Left forelimb (tissue), 1 donor: ENCODE measurements at regions not wholly inside any gene's neighbourhood (a gene's known extent, or its start where the extent isn't known, plus 50 kb on each side); places are given as distances from the start of the nearest gene placed in this dataset.

ENCODE experiments used
- DNase-seq: peaks from one replicate; pipeline ENCODE4 v3.0.0-alpha.2; 2018; ENCODE audit warnings: low spot score

DNA sequence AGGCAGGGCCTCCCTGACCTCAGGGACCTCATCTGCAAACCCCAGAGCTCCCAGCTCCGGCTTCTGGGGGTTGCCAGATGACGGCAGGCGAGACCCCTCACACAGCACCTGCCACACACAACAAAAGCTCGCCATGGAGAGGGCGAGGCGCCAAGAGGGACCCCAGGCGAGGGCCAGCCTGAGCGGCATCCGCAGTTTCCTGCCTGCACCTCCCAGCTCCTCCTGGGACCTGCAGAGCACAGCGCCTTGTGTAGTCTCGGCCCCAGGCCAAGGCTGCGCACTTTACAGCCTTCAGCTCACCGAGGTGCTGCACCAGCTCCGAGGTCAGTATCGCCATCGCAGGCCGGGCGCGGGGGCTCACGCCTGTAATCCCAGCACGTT lies 82.4 kb upstream of the ADAMTS2 start:
- peak; percentile 49 for DNase-seq

DNA sequence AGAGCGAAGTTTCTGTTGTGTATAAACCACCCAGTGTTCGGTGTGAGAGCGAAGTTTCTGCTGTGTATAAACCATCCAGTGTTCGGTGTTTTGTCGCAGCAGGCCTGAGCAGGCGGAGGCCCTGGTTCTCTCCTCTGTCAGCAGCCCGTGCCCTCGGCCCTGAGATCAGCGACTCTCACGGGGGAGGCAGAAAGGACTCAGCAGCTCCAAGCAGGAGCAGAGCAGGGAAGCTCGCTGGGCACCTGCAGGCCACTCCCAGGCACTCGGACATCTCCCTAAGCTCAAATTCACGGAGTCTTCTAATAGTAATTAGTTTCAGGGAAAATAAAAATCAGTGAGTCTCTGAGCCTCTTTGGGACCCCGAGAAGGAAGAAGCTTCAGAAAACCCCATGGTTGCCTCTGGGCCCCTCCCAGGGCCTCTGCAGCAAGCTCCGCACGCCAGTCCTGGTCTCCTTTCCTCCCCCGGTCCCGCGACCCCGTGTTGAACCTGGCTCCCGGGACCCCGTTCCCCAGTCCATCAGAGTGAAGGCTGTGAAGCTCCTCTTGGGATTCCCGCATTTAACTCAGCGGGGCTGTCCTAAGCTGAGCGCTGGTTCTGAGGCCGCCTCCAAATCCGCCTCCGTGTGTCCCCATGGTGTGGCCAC lies 81.9 kb upstream of the ADAMTS2 start:
- DNase-seq = peak; percentile 44

DNA sequence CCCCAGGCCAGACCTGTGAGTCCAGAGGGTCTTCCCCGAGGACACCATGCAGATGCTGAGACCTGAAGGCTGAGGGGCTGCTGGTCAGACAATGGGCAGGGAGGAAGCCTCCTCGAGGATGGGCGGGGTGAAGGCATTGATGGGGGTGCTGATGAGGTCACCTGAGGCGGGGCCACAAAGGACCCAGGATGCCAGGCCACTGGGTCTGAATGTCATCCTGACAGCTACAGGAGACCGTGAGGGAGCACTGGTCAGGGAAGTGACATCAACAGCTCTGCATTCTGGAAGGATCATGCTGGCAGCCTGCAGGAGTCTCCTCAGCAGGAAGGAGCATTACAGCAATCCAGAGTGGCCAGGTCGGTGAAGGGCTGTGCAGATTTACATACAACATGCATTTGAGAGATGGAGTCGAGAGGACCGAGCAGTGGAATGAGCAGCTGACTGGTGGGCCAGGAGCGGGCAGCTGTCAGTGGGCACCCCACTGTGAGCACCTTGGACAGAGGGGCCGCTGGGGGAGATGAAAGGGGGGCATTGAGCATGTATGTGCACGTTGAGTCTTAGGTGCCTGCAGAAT lies 77.7 kb upstream of the ADAMTS2 start:
- peak; percentile 48 for DNase-seq

DNA sequence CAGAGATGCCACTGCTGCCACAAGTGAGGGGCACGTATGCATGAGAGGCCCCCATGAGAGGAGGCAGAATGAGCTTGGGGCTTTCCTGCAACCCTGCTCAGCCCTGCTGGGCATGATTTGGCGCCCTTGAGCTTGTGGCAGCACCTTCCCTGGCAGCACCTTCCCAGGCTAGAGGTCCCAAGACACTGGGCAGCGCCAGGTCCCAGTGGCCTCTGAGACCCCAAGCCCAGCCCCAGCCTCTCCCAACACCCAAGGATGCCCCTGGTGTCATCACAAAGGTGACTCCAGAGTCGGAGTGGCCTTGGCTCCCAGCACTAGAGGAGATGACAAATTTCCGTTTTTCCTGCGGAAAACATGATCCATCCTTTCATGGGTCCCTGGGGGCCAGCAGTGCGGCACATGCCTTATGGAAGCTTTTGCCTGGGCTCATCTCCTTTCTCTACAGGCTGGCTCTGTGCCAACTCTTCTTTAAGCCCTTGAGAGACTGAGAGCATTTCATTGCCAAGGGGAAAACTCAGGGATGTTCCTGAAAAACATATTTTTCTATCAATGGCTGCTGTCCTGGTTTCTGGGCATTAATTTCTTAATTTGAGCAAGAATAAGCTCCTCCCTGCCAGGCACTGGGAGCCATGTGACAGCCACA lies 77.1 kb upstream of the ADAMTS2 start:
- DNase-seq = peak; percentile 14

DNA sequence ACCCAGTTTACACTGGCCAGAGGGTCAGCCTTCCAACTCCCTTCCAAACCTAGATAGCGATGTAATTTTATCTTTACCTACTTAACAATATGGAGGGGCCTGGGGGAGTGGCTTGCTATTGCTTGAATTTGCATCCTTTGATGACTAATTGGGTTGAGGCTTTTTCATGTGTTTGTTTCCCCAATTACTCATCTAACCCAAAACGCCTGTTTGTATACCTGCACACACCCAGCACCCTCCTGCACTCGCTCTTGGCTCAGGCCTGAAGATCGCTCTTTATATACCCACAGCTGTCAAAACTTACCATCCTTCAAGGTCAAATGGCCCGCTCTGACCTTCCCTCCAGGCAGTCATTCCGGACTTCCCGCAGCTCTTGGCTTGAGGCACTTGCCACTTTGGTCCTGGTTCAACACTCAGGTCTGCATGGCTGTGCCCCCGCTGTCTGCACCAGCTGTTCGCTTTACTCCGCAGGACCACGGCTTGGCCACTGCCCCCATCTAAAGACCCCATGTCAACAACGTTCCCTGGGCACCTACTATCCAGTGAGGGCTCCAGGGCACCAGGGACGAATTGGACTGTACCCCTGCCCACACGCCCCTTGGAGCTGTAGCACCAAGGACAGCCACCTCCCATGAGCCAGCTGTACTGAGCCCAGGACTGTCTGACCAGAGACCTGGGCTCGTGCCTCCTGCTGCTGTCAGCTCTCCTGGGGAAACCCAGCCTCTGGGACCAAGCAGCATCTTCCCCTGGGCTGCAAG lies 76.1 kb upstream of the ADAMTS2 start:
- peak; percentile 52 for DNase-seq

DNA sequence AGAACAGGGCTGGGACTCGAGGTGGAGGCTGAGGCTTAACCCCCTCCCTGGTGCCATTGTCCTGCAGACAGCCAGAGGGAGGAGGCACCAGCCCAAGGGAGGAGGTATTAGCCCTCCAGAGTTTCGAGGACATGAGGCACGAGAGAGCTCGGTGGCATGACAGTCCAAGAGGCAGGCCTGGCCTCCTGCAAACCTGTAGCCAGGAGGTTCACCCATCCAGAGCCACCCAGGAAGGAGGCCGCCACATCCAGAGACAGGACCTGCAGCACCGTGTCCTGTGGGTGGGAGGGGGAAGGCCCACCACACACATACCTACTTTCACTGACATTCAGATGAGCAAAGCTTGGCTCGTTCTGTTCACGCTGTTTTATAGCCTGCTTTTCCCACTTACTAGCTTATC lies 75.2 kb upstream of the ADAMTS2 start:
- peak; percentile 31 for DNase-seq

DNA sequence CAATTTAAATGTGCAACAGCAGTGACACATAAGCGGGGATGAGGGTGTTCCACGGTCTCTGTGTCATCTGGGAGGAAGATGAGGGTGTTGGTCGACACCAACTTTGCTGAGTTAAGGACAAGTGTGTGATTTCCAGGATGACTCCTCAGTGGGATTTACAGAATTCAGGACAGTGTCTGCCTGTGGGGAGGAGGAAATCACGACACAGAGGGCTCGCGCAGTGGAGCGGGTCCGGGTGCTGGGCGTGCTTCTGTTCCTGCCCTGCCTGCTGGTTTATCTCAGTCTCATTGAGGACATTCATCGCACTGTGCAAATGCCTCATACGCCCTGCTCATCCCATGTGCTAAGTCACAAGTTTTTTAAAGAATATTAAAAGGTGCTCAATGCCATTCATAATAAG lies 73.7 kb upstream of the ADAMTS2 start:
- no peak for DNase-seq

DNA sequence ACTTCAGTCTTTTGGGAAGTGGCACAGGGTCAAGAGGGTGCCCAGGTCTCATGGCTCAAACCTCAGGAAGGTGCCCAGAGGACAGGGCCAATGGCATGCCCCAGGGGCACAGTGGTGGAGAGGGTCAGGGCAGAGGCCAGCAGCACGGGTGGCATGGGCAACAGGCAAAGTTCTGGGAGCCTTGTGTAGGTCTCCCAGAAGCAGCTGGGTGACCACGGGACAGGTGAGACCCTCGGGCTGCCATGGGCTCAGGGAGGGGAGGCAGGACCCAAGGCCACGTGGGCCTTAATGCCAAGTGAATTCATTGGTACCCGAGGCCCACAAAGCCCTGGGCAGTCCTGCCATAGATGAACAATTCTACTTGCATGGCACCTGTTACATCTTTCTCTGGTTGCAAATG lies 72.4 kb upstream of the ADAMTS2 start:
- DNase-seq = peak; percentile 61

DNA sequence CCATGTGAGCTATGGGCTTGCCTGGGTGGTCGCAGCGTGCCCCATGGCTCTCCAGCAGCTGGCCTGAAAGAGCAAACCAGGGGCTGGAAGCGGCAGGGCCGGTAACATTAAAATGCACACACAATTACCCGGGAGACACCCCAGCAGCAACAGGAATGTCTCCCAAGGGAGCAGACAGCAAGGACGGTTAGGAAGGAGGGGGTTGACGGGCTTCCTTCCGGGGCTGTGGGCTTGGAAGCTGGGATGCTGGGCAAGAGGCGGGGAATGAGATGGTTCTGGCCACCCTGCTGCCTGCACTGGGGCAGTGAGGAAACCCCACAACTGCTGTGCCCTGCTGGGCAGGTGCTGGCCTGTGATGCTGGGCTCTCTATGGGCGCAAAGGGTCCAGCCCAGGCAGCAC lies 71.8 kb upstream of the ADAMTS2 start:
- no peak for DNase-seq

DNA sequence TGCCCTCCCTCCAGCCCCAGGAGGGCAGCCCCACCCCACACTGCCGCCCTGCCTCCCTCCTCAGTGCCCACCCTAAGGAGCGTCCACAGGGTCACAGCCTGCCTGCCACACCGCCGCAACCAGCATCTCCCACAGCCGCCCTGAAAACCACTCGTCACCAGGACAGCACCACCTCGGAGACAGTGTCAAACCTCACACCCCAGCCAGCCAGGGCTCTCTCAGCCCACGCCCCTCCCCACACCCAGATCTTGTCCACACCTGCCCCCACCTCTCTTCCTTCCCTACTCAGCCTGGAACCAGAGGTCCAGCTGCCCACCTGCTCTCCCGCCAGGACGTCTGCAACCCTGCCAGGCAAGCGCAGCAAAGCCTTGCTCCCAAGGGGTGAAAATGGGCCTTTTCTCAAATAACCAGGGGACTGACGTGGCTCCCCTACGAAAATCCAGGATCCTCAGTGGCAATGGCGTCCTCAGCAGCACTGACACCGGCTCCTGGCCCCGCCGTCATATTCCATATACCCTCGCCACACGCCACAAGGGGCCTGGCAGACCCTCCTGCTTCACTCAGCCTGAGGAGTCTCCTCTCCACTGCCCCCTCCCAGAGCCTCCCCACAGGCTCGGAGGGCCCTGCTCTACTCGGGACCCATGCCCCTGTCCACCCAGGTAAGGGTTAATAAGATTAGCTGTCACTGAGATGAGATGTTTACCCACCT lies 71.0 kb upstream of the ADAMTS2 start:
- DNase-seq = peak; percentile 53

DNA sequence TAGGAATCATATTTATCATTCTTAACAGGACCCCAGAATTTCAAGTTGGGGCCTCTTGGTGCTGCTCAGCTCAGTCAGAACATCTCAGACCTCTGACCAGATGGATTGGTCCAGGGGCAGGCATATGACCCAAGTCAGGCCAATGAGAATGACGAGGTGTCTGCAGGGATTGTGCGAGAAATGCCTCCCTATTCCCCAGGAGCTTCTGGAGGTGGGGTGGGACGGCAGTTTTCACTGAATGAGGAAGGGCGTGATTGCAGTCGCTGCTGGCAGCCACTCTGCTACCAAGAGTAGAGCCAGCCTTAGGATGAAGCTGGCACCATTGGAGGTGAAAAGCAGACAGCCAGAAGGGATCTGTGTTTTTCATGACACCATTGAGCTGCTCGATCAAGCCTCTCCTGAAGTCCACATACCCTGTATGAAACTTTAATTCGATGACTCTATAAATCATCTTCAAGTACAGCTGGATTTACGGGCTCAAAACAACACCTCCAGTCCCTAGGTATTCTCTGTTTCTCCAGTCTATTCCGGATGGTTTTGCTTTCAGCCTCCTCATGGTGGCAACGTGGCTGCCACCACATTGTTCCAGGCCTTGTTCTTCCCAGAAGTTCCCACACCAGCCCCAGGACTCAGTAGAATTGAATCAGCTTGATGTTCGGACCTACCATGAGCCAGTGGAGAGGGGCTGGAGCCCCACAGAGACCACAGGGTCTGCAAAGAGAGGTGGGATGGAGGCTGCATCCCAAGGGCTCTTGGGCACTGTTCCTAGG lies 70.2 kb upstream of the ADAMTS2 start:
- DNase-seq = no peak

DNA sequence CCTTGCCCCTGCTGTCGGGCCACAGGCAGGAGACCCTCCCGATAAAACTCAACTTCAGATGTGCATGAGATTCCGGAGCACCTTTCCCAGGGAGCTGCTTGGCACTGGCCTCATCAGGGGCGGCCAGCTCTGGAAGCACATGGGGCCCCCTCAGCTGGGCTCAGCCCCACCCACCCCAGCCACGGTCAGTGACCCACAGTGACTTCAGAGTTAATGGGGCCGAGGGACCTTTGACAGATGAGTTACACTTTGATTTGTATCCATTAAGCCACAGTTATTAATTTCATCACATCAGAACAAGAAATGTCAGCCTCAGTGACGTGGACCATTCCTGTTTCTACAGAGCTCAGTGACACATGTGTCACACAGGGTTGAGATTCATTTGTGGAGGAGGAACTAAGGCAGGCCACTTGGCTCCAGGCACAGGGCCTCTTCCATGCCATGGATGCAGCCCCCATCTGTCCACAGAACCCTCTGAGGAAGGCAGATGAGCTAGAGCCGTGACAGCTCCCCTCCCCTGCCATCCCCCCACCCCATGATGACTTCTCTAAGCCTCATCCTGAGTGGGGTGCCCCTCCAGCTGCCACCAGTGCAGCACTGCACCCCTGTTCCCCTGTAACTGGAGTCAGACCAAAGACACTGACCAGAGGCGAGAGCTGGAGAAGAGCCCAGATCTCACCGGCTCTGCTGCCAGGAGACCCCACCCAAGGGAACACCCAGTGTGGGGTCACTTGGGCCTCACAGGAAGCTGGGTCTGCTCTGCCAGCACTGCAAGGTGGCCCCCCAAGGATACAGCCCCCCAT lies 69.4 kb upstream of the ADAMTS2 start:
- peak; percentile 62 for DNase-seq

DNA sequence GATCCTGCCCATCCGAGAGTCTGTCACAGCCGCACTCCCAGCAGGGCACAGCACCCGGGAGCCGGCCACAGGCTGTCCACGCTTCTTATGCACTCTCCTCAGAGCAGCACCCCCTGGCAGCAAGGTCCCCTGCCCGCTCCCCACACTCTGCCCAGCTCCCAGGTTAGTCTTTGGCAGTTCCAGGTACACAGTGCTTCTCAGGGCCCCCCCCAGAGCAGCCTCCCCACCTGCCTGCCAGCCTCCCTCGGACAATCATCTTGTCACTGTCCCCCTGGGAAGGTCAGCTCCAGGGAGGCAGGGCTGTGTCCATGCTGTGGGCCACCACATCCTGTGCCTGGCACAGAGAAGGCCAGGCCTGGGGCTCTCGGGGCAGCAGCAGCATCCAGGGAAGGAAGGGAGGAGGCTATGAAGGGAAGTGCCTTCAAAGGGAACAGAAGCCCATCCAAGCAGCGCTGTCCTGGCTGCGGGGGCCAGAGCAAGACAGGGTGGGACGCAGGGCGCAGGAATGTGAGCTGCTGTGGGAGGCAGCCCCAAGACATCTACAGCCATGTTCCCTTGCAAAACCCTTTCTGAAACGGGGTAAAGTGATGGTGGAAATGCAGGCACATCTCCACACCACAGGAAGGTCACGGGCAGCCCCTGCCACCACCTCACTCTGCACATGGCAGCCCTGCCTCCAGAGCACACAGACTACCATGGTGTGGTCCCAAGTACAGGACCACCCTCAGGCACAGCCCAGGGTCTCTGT lies 68.6 kb upstream of the ADAMTS2 start:
- DNase-seq = peak; percentile 60

DNA sequence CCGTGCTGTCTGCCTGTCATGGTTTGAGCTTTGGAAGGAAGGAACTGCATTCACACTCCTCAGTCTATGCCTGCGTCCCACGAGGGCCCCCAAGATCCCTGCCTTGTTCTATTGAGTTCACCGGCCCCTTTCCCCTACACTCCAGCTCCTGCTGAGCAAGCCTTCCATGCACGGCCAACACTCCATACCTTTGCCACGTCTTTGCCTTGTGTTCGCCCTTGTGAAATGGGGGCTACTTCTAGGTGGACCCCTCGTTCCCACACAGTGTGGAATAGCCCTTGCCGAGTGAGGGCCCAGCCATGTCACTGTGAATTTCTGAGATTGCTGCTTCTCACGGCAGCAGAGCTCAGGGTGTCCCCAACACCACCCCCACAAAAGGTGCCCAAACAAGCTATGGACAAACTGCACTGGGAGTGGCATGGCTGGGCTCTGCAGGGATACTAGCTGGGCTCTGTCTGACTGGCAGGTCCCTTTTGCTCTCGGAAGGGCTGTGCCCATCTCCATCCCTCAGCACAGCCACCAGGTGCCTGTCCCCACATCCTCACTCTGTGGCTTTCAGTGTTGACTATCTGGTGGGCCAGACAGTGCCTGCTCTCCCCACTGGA lies 67.9 kb upstream of the ADAMTS2 start:
- no peak for DNase-seq

DNA sequence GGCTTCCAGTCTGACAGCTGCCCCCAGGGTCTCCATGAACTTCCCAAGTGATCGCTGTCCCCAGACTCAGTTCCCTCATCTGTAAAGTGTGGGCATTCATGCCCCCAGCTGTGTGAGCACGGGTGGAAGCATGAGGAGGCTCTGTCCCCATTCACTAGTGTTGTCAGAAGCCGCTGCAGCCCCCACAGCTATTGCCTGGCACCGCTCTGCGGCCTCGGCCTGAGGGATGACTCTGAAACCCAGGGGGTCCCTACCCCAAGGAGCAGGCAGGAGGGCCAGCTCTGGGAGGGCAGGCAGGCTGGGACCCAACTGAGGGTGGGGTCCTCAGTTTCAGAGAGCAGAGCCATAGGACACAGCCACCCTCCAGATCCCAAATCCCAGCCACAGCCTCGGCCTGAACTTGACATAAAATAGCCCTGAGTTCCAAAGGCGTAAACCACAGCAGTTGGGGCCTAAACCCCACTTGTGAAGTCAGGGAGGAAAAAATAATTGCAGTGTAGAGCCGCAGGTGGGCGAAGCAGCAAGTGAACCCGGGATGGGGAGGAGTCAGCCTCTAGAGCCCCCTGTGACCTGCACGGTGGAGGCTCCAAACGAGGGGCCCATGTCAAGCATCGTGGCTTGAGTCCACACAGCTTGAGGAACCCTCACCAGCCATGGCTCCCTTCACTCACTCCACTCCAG lies 66.0 kb upstream of the ADAMTS2 start:
- no peak for DNase-seq

DNA sequence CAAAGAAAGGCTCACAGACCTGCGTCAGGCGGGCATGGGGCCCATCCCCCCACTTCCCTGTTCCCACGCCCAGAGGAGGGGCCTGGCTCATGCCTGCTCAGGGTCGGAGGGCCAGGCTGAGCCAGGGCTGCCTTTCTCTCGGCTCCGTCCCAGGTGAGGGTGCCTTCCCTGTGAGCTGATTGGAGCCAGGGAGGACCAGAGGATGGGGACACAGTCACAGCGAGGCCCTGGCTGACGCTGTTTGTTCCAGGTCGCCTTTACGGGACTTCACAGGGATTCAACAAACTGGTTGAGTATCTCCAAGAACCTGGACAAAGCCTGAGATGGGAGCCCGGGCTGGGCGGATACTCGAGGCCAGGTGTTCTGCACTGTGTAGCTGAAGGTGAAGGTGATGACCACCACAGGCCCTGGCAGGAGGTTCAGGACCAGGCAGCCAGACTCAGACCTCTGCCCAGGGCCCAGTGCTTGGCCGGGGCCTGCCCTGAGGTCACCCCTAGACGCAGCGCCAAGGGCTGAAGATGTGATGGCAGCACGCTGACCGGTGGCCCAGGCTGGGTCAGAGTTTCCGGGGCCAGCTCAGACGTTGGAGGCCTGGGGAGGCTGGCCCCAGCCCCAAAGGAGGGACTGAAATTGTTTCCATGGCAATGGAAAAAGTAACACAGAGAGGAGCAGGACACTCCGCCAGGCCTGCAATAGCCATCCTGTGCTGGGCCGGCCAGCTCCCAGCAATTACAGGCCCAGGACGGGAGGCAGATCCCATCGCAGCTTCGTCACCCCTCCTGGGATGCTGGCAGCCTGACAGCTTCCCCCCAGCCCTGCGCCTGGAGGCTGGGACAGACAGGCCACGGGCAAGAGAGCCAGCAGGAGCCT lies 65.3 kb upstream of the ADAMTS2 start:
- DNase-seq = no peak

DNA sequence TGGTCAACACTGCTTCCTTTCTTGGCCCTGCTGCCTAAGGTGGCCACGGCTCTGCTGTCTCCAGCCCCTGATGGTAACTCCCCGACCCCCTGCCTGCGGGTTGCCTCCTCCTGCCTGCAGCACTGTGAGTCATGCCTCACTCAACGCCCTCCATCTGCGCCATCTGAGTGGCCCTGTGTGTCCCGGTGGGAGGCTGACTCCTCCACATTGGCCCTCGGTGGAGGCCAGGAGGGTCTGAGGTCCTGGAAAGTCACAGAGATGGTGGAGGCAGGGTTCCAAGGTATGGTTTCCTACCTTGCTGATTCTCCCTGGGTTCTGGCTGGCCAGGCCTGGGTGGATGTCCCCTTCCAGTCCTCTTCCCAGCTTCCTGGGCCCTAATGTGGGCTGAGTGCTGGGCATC lies 64.5 kb upstream of the ADAMTS2 start:
- no peak for DNase-seq

DNA sequence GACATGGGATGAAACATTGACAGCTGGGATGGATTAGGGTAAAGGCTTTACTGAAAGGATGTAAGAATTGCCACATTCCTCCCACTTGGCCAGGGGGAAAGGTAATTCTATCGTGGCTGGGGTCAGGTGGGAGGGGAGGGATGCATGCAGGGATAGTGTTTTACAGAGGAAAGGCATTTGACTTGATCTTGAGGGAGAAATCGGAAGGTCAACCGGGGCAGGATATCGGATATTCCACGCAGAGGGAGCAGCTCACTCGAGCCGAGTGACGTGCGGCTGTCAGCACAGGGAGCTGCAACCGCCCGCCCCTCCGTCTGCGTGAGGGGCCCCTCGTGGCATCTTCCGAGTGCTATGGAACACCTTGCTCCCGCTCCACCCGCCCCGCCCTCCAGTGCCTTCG lies 63.4 kb upstream of the ADAMTS2 start:
- DNase-seq = no peak
